HG03378 (cell line): ENCODE measurements at regions not wholly inside any gene's neighbourhood (a gene's known extent, or its start where the extent isn't known, plus 50 kb on each side); places are given as distances from the start of the nearest gene placed in this dataset.
"Not testable (repeated sequence)": the region's sequence is repeated elsewhere in the genome, so short reads cannot be mapped to it uniquely, and the experiment has no call there.

Source experiments
- ATAC-seq: cut with Tn5 transposase; IDR thresholded peaks from one replicate; pipeline ENCODE4 v1.9.1; 2021; ENCODE audit warnings: mild to moderate bottlenecking, moderate library complexity; ENCODE audit not compliant: unreplicated experiment

- ATAC-seq: no peak
These were observed 50.6 kb upstream of the C1QTNF9B start for GRCh38 chr13:23947893-23948292.

GRCh38 chr13:23949200-23949599, 51.9 kb upstream of the C1QTNF9B start:
- no peak for ATAC-seq

GRCh38 chr13:23949736-23950135, 52.4 kb upstream of the C1QTNF9B start:
- no peak for ATAC-seq

GRCh38 chr13:23950736-23951510, 53.6 kb upstream of the C1QTNF9B start:
- ATAC-seq: no peak

- no peak for ATAC-seq
These were observed 55.5 kb upstream of the C1QTNF9B start for GRCh38 chr13:23952796-23953195.

GRCh38 chr13:23953860-23954512, 56.7 kb upstream of the C1QTNF9B start:
- no peak for ATAC-seq

- no peak for ATAC-seq
These were observed 57.8 kb upstream of the C1QTNF9B start for GRCh38 chr13:23955064-23955463.

GRCh38 chr13:23956106-23956505, 58.8 kb upstream of the C1QTNF9B start:
- ATAC-seq: no peak

- no peak for ATAC-seq
These were observed 60.7 kb upstream of the C1QTNF9B start for GRCh38 chr13:23957981-23958380.

GRCh38 chr13:23959231-23959862, 62.0 kb upstream of the C1QTNF9B start:
- ATAC-seq: no peak

- ATAC-seq: no peak
These were observed 63.4 kb upstream of the C1QTNF9B start for GRCh38 chr13:23960566-23961156.

GRCh38 chr13:23963184-23963931, 66.1 kb upstream of the C1QTNF9B start:
- ATAC-seq: no peak

GRCh38 chr13:23963947-23964346, 66.6 kb upstream of the C1QTNF9B start:
- no peak for ATAC-seq

GRCh38 chr13:23965346-23965745, 68.0 kb upstream of the C1QTNF9B start:
- no peak for ATAC-seq

- ATAC-seq: no peak
These were observed 69.0 kb upstream of the C1QTNF9B start for GRCh38 chr13:23966221-23966690.

GRCh38 chr13:23966691-23967615, 69.7 kb upstream of the C1QTNF9B start:
- ATAC-seq: peak; percentile 72

- ATAC-seq: not testable (repeated sequence)
These were observed 70.5 kb upstream of the C1QTNF9B start for GRCh38 chr13:23967792-23968191.

- no peak for ATAC-seq
These were observed 72.3 kb upstream of the C1QTNF9B start for GRCh38 chr13:23969647-23970046.

GRCh38 chr13:23979361-23980159, 82.3 kb upstream of the C1QTNF9B start:
- peak; percentile 42 for ATAC-seq
